Body of pancreas (tissue), 4 donors: ENCODE measurements at regions not wholly inside any gene's neighbourhood (a gene's known extent, or its start where the extent isn't known, plus 50 kb on each side); places are given as distances from the start of the nearest gene placed in this dataset.

Experiments used
- POLR2A ChIP-seq, 3 donors: fragments of 450-650 bp; IDR thresholded peaks; one replicate each; pipeline ENCODE4 v1.6.1; 2016; ENCODE audit warnings: antibody characterized with exemption in 3 of 3, mild to moderate bottlenecking in 2 of 3
- TF ChIP-seq, protein P1 (sequence below), 7 experiments: fragments of 450-650 bp in 4 of 7; fragments of 200-600 bp in 3 of 7; sonication (generic) in 3 of 7; IDR thresholded peaks; one replicate each; pipeline ENCODE4 v1.5.1; 2016 to 2019; ENCODE audit warnings: antibody characterized with exemption in 7 of 7

DNA sequence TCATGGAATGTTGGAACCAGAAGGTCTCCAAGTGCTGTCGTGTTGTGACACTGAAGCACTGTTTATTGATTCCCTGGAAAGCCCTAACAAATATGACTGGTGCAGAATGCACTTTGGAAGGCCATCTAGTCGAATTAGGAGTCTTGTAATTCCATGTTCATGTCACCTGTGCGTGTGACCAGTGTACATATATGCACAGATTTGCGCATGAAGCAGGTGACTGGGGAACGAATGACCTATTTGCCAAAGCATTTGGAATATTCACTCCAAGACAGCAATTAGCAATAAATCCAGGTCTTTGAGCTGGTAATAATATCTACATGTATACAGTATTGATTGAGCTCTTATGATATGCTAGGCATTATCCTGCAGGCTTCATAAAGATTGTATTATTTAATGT, 177.5 kb upstream of the PFN2 start:
- TF ChIP-seq POLR2A (IDR thresholded peaks at IDR 0.05) = no peak
- TF ChIP-seq, protein P1, sequence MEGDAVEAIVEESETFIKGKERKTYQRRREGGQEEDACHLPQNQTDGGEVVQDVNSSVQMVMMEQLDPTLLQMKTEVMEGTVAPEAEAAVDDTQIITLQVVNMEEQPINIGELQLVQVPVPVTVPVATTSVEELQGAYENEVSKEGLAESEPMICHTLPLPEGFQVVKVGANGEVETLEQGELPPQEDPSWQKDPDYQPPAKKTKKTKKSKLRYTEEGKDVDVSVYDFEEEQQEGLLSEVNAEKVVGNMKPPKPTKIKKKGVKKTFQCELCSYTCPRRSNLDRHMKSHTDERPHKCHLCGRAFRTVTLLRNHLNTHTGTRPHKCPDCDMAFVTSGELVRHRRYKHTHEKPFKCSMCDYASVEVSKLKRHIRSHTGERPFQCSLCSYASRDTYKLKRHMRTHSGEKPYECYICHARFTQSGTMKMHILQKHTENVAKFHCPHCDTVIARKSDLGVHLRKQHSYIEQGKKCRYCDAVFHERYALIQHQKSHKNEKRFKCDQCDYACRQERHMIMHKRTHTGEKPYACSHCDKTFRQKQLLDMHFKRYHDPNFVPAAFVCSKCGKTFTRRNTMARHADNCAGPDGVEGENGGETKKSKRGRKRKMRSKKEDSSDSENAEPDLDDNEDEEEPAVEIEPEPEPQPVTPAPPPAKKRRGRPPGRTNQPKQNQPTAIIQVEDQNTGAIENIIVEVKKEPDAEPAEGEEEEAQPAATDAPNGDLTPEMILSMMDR (IDR thresholded peaks at IDR 0.05) = no peak
